ENCODE measurements at regions not wholly inside any gene's neighbourhood (a gene's known extent, or its start where the extent isn't known, plus 50 kb on each side); places are given as distances from the start of the nearest gene placed in this dataset.

- TF ChIP-seq CTCF (IDR thresholded peaks at IDR 0.05) (no peak), POLR2A (IDR thresholded peaks at IDR 0.05) (no peak), EP300 (IDR thresholded peaks at IDR 0.05) (no peak)
Measured at GRCh38 chr14:96625426-96625985, 123.3 kb downstream of the PAPOLA start.
